ENCODE measurements at regions not wholly inside any gene's neighbourhood (a gene's known extent, or its start where the extent isn't known, plus 50 kb on each side); places are given as distances from the start of the nearest gene placed in this dataset.

DNA sequence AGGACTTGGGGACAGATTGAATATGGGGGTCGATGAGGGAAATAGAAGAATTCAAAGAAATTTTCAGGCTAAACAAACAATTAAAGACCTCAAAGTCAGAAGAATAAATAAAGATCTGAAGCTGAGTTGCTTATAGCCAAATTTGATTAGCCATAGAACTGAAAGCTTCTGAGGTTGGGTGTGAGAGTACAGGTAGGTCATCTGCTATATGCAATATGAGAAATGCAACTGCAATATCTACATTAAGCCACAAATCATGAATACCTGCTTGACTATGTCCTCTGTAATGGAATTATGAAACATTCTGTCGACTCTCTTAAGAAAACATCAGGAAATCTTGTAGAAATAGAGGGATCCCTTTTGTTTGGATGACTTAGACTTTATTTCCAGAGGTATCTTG is 192.1 kb upstream of the PCDH15 start:
- H3K27ac ChIP-seq: no peak overlapping the region
- TF ChIP-seq, protein P1, sequence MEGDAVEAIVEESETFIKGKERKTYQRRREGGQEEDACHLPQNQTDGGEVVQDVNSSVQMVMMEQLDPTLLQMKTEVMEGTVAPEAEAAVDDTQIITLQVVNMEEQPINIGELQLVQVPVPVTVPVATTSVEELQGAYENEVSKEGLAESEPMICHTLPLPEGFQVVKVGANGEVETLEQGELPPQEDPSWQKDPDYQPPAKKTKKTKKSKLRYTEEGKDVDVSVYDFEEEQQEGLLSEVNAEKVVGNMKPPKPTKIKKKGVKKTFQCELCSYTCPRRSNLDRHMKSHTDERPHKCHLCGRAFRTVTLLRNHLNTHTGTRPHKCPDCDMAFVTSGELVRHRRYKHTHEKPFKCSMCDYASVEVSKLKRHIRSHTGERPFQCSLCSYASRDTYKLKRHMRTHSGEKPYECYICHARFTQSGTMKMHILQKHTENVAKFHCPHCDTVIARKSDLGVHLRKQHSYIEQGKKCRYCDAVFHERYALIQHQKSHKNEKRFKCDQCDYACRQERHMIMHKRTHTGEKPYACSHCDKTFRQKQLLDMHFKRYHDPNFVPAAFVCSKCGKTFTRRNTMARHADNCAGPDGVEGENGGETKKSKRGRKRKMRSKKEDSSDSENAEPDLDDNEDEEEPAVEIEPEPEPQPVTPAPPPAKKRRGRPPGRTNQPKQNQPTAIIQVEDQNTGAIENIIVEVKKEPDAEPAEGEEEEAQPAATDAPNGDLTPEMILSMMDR (conservative IDR thresholded peaks at IDR 0.05): no peak
- TF ChIP-seq ZFX (IDR thresholded peaks at IDR 0.05): no peak

DNA sequence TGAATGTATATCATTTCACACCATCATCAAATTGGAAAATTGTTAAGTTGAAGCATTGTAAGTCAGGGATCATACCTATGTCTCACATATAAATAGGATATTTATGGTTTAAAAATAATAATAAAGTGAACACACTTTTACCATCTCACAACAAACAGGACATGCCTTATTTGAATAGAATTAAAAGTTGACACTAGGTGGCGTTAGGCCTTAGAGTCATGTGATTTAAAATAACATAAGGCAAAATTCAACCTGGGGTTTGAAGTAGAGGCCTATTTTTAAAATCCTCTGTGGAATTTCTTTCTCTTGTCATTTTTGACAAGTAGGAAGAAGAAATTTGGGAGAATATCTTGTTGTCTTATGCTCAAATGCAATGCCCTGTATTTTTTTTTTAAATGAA is 184.7 kb upstream of the PCDH15 start:
- TF ChIP-seq ZFX (IDR thresholded peaks at IDR 0.05): no peak
- TF ChIP-seq, protein P1 (conservative IDR thresholded peaks at IDR 0.05): peak; percentile 77

DNA sequence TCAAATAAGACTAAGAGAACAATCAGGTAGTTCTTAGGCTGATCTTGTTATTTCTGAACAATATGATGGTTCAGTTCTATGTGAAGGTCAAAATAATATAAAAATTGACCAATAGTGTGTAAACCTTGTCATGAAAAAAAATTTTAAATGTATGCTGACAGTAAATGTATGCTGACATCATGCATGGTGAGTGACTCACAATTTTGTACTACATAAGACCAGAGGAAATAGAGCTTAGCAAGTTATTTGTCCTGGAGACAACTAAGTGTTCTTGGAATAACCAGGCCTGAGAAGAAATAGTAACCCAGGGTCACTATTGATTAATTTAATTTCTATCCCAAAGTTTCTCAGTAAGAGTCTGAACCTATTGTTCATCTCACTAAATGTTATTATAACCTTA is 182.2 kb upstream of the PCDH15 start:
- no peak overlapping the region for H3K27ac ChIP-seq
- no peak for TF ChIP-seq ZFX (IDR thresholded peaks at IDR 0.05)
- TF ChIP-seq, protein P1 (conservative IDR thresholded peaks at IDR 0.05): no peak

More for the DNA sequence above, 184.7 kb upstream of the PCDH15 start:
- H3K27ac ChIP-seq: no peak overlapping the region

DNA sequence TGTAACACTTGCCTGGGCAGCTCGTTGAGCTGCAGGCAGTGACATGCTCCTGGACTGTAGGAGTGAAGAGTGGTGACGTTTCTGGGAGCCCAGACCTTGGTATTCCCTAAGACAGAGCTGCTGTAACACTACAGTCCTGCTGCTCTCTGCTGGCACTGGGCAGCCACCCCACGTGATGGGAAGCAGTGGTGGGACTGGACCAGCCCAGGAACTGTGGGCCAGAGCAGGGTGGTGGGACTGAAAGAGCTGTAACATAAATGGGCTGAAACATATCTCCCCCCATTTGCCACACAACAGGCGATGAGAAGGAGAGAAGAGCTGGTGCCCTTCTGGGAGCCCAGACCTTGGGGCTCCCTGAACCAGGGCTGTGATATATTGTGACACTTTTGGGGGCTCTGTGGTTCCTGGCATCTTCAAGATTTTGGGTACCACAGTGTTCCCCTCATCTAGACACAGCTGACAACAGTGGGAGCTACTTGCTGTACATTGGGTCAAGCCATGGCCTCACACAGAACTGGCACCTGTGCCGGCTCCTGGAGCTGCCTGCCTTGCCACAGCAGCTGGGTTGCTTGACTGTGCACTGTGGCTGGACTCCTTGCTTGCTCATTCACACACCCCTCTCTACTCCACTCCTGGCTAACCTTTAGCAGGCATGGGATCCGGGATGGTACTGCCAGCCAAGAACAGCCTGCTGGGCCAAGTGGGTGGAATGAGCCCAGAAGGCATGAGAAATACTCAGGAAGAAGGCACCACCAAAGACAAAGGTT is 161.3 kb upstream of the PCDH15 start:
- H3K27ac ChIP-seq: no peak overlapping the region
- no peak for TF ChIP-seq ZFX (IDR thresholded peaks at IDR 0.05)
- TF ChIP-seq, protein P1 (conservative IDR thresholded peaks at IDR 0.05): no peak

DNA sequence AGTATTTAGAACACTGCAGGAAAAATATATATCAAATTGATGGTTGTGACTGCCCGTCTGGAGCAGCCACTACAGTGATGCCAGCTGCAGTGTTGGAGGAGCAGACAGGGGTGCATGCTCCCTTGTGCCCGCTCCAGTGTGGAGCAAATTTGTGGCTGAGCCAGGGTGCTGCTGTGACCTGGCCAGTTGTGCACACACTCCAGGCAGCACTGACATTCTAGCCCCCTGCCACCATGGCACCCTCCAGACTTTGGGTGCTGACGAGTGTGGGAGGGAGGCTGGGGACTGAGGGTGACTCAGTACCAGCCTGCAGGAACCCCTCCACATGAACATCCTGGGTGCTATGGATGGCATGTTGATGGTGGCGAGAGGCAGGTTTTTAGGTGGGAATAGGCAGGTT is 160.0 kb upstream of the PCDH15 start:
- TF ChIP-seq ZFX (IDR thresholded peaks at IDR 0.05): no peak
- TF ChIP-seq, protein P1 (conservative IDR thresholded peaks at IDR 0.05): no peak
- no peak overlapping the region for H3K27ac ChIP-seq

DNA sequence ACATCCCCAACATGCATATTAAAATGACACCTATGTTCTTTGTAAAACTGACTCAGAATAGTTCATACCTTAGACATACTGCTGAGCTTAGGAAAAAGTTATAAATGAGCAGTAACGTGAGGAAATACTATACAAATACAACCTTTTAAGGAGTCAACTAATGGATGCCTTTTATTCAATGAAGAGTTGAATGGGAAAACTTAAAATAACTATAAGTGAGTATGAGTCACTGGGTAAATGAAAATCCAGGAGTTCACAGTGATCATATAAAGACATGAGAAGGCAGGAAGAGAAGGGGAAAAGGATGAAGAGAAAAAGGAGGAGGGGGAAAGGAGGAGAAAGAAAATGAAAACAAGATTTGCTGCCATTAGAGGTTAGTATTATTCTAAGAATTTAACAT is 157.8 kb upstream of the PCDH15 start:
- TF ChIP-seq, protein P1 (conservative IDR thresholded peaks at IDR 0.05): no peak
- no peak for TF ChIP-seq ZFX (IDR thresholded peaks at IDR 0.05)
- no peak overlapping the region for H3K27ac ChIP-seq

DNA sequence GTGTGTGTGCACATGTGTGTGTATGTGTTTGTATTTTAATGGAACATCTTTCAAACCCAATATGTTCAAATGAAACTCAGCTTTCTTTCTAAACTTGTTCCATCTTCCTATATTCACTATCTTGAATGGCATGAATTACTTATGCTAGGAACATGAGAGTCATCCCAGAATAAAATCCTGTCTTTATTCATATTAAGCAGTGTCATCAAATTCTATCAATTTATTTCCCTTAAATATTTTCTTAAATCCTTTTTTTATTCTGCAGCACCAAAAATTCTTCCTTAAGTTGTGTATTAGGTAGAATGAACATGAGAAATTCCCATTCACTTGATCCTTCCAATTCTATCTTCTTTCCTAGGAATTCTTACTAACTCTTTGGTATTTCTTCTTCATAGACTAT is 146.6 kb upstream of the PCDH15 start:
- no peak for TF ChIP-seq ZFX (IDR thresholded peaks at IDR 0.05)
- TF ChIP-seq, protein P1 (conservative IDR thresholded peaks at IDR 0.05): no peak

More for the DNA sequence above, 146.6 kb upstream of the PCDH15 start:
- H3K27ac ChIP-seq: no peak overlapping the region

Data from C4-2B (cell line).